ENCODE measurements at regions not wholly inside any gene's neighbourhood (a gene's known extent, or its start where the extent isn't known, plus 50 kb on each side); places are given as distances from the start of the nearest gene placed in this dataset.

GRCh38 chr1:185653615-185654014, 80.6 kb upstream of the HMCN1 start:
- Histone ChIP-seq H3K9me3 (no peaks in the 10 kb centered on the region), H3F3A (replicated peaks; ENCODE audit: insufficient read depth) (no peaks in the 10 kb centered on the region), H3K4me2 (no peak overlapping the region), H3K27ac (ENCODE audit: low read depth in 2 of 2, low read length in 1 of 2) (no peak overlapping the region), H3K27me3 (ENCODE audit: insufficient read depth) (no peaks in the 10 kb centered on the region), H3K79me2 (ENCODE audit: insufficient read depth) (no peaks in the 10 kb centered on the region), H2AFZ (ENCODE audit: low read depth) (no peak overlapping the region), H3K36me3 (replicated peaks in 1 of 2; ENCODE audit: control insufficient read depth in 1 of 2, insufficient read depth in 2 of 2, low read length in 1 of 2) (no peaks in the 10 kb centered on the region), H3K4me3 (ENCODE audit: low read depth in 2 of 2, low read length in 1 of 2) (no peak overlapping the region), H3K9me2 (no peaks in the 10 kb centered on the region), H3K4me1 (ENCODE audit: control insufficient read depth in 1 of 2, insufficient read depth in 2 of 2, low read depth in 1 of 2, low read length in 1 of 2) (no peaks in the 10 kb centered on the region), H4K20me1 (ENCODE audit: insufficient read depth) (no peaks in the 10 kb centered on the region), H3K9ac (no peak overlapping the region)
- 53% methylated on average over 1 of the region's 1 CpG for WGBS (ENCODE audit: low lambda C conversion rate)
- POLR2A ChIA-PET: no interaction called here
- no peak for TF ChIP-seq RFX5 (IDR thresholded peaks at IDR 0.05; ENCODE audit: low read length)
- TF ChIP-seq USF2 (IDR thresholded peaks at IDR 0.05; ENCODE audit: borderline replicate concordance, low read depth, low read length): no peak
- no peak for TF ChIP-seq CHD2 (IDR thresholded peaks at IDR 0.05; ENCODE audit: low read length, partially characterized antibody)
- no peak for TF ChIP-seq YY1 (IDR thresholded peaks at IDR 0.05; ENCODE audit: low read depth)
- TF ChIP-seq USF1 (IDR thresholded peaks at IDR 0.05; ENCODE audit: borderline replicate concordance, low read depth): no peak
- no peak for TF ChIP-seq TAF1 (IDR thresholded peaks at IDR 0.05; ENCODE audit: borderline replicate concordance, low read depth, low read length)
- no peak for TF ChIP-seq EP300 (IDR thresholded peaks at IDR 0.05; ENCODE audit: borderline replicate concordance in 1 of 2, low read depth in 1 of 2, low read length in 1 of 2)
- no peak for TF ChIP-seq RAD21 (IDR thresholded peaks at IDR 0.05; ENCODE audit: low read length)
- TF ChIP-seq TEAD4 (IDR thresholded peaks at IDR 0.05; ENCODE audit: borderline replicate concordance, insufficient read depth): no peak
- no peak for TF ChIP-seq MAX (IDR thresholded peaks at IDR 0.05; ENCODE audit: low read depth)
- no peak for TF ChIP-seq IRF3 (IDR thresholded peaks at IDR 0.05; ENCODE audit: low read depth, low read length)
- TF ChIP-seq MEF2A (IDR thresholded peaks at IDR 0.05; ENCODE audit: borderline replicate concordance, low read depth): no peak
- no peak for TF ChIP-seq RXRA (IDR thresholded peaks at IDR 0.05; ENCODE audit: borderline replicate concordance, low read depth)
- CTCF ChIA-PET: interaction anchor here (1.4 kb wide), 1 partner anchor 17 kb away, joined by 6 read pairs; no protein-coding TSS in a partner anchor
- no peak for DNase-seq

GRCh38 chr1:185652348-185652747, 81.8 kb upstream of the HMCN1 start:
- ChIA-PET CTCF (interaction anchor here (1.0 to 1.4 kb wide), 4 partner anchors 11 to 68 kb away, joined by 3 to 6 read pairs (median 4); no protein-coding TSS in a partner anchor), POLR2A (no interaction called here)
- no peaks in the 10 kb centered on the region for H3K27me3 ChIP-seq (ENCODE audit: insufficient read depth)
- H3K9me2 ChIP-seq: no peaks in the 10 kb centered on the region
- no peak overlapping the region for H2AFZ ChIP-seq (ENCODE audit: low read depth)
- TF ChIP-seq SMC3 (IDR thresholded peaks at IDR 0.05; ENCODE audit: low read depth, low read length): peak; percentile 8; the same call in 1 of the 2 replicates
- TF ChIP-seq RCOR1 (IDR thresholded peaks at IDR 0.05; ENCODE audit: low read length): no peak
- peak; percentile 26 for TF ChIP-seq CTCF (IDR thresholded peaks at IDR 0.05)
- peak; percentile 21; the same call in 1 of the 2 replicates for TF ChIP-seq RAD21 (IDR thresholded peaks at IDR 0.05; ENCODE audit: low read length)
- no peaks in the 10 kb centered on the region for H3K36me3 ChIP-seq (replicated peaks in 1 of 2; ENCODE audit: control insufficient read depth in 1 of 2, insufficient read depth in 2 of 2, low read length in 1 of 2)
- H3K4me1 ChIP-seq (ENCODE audit: control insufficient read depth in 1 of 2, insufficient read depth in 2 of 2, low read depth in 1 of 2, low read length in 1 of 2): peaks cover 0 to 5% of the 10 kb centered on the region in 2 experiments; a peak in 2 of 4 replicates
- no peak for DNase-seq
- H3F3A ChIP-seq (replicated peaks; ENCODE audit: insufficient read depth): peaks cover 2% of the 10 kb centered on the region
- H3K4me3 ChIP-seq (ENCODE audit: low read depth in 2 of 2, low read length in 1 of 2): no peak overlapping the region
- H3K4me2 ChIP-seq: no peak overlapping the region
- no peaks in the 10 kb centered on the region for H3K9me3 ChIP-seq
- WGBS (ENCODE audit: low lambda C conversion rate): 72% methylated on average over 2 of the region's 2 CpGs
- H3K27ac ChIP-seq (ENCODE audit: low read depth in 2 of 2, low read length in 1 of 2): no peak overlapping the region
- no peaks in the 10 kb centered on the region for H3K79me2 ChIP-seq (ENCODE audit: insufficient read depth)
- H3K9ac ChIP-seq: no peak overlapping the region
- no peaks in the 10 kb centered on the region for H4K20me1 ChIP-seq (ENCODE audit: insufficient read depth)
